Ovary (tissue), 3 donors: ENCODE measurements at regions not wholly inside any gene's neighbourhood (a gene's known extent, or its start where the extent isn't known, plus 50 kb on each side); places are given as distances from the start of the nearest gene placed in this dataset.

Source experiments
- CTCF ChIP-seq, 3 donors: fragments of 450-650 bp in 2 of 3; fragments of 200-600 bp in 1 of 3; IDR thresholded peaks; one replicate each; pipeline versions ENCODE4 v1.5.1 to v1.8.0; 2016 to 2022; ENCODE audit warnings: antibody characterized with exemption in 3 of 3, mild to moderate bottlenecking in 1 of 3
- EP300 ChIP-seq: sonication (generic); formaldehyde crosslinking; IDR thresholded peaks from one replicate; pipeline ENCODE4 v1.6.1; 2017; ENCODE audit warnings: antibody characterized with exemption
- donor health status: DM: no; HTN: no; CAD: no.

- no peak for TF ChIP-seq CTCF (IDR thresholded peaks at IDR 0.05)
- TF ChIP-seq EP300, result no peak
Observed at GRCh38 chrX:65831268-65831667, 163.8 kb downstream of the MSN start.
